GM12865 (cell line): ENCODE measurements at regions not wholly inside any gene's neighbourhood (a gene's known extent, or its start where the extent isn't known, plus 50 kb on each side); places are given as distances from the start of the nearest gene placed in this dataset.
A peak's percentile ranks its signal among the peaks of the same experiment; 100 is the strongest.

Source experiments
- DNase-seq: peaks from one replicate; pipeline ENCODE4 v3.0.0; 2010; ENCODE audit warnings: low read depth
- H3K4me3 ChIP-seq: 2 replicates; pipeline ENCODE4 v1.5.1; 2011; ENCODE audit warnings: mild to moderate bottlenecking, low read depth, low read length, control low read depth
- TF ChIP-seq, protein P1 (sequence below): IDR thresholded peaks from 2 replicates; pipeline ENCODE4 v1.5.1; 2011; ENCODE audit warnings: low read length, control low read depth, low read depth, inconsistent platforms; ENCODE audit not compliant: insufficient read depth; ENCODE audit errors: missing control alignments

GRCh38 chr13:88042489-88042888 is 371.3 kb downstream of the SLITRK5 start:
- H3K4me3 ChIP-seq: no peak overlapping the region
- TF ChIP-seq, protein P1, sequence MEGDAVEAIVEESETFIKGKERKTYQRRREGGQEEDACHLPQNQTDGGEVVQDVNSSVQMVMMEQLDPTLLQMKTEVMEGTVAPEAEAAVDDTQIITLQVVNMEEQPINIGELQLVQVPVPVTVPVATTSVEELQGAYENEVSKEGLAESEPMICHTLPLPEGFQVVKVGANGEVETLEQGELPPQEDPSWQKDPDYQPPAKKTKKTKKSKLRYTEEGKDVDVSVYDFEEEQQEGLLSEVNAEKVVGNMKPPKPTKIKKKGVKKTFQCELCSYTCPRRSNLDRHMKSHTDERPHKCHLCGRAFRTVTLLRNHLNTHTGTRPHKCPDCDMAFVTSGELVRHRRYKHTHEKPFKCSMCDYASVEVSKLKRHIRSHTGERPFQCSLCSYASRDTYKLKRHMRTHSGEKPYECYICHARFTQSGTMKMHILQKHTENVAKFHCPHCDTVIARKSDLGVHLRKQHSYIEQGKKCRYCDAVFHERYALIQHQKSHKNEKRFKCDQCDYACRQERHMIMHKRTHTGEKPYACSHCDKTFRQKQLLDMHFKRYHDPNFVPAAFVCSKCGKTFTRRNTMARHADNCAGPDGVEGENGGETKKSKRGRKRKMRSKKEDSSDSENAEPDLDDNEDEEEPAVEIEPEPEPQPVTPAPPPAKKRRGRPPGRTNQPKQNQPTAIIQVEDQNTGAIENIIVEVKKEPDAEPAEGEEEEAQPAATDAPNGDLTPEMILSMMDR: no peak
- no peak for DNase-seq

DNA sequence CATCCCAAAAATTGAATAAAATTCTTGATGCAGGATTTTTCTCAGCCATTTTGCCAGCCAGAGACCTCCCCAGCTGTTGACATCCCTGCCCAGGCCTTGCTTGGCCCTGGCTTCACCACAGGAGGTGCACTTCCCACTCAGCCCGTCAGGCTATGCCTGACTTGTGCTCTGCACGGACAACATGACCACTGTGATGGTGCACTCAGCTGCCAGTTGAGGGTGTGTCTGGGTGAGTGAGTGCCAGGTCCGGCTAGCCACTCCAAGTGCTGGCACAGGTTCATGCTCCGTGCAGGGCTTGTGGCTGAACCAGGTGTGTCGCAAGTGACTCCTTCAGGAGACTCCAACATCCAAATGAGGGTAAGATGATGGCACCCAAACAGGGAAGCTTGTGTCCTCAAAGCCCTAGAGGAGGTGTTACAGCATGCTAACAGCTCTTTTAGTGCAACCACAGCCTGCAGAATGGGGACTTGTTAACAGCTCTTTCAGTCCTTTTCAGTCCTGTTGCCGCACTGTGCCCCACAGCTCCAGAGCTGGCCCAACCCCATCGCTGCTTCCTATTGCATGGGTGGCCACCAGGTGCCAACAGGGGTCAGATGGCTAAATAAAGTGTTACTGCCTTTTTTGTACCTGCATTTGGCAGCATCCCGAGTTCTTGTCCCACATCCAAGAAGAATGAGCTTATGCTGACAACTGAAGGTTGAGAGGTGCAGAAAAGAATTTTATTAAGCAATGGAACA is 380.7 kb downstream of the SLITRK5 start:
- TF ChIP-seq, protein P1: no peak
- DNase-seq: no peak
- no peak overlapping the region for H3K4me3 ChIP-seq

DNA sequence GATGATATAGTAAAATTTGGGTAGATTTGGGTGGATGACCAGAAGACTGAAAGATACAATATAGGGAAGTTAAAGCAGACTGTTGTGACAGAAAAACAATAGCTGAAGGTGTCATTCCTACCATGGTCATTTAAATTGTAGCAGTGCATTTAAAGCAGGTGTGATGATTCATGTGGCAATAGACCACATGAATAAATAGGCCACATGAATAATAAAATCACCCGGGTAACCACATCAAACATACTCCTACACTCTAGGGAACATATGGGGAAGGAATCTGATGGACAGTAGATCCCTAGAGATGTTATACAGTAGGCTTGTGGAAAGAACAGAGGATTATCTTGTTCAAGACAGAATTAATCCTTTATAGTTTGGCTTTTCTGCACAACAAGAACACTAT is 392.6 kb downstream of the SLITRK5 start:
- no peak for DNase-seq
- TF ChIP-seq, protein P1: no peak
- H3K4me3 ChIP-seq: no peak overlapping the region

DNA sequence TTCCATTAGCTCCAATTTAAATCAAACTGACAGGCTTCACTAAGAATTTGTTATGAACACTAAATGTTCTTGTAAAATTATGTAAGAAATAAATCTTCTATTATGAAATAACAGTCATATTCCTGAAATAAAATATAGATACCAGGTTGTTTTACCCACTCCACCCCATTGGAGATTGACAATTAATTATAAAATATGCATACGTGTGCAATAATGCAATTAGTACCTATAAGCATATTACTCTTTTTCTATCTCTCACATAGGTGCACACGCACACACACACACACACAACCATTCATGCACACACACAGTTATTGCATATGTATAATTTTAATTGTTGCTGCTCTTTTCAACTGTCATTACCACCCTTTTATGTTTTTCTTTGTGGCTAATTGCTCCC is 395.7 kb downstream of the SLITRK5 start:
- DNase-seq: no peak
- no peak overlapping the region for H3K4me3 ChIP-seq
- TF ChIP-seq, protein P1: no peak

- DNase-seq: no peak
- TF ChIP-seq, protein P1: no peak
- no peak overlapping the region for H3K4me3 ChIP-seq
Observed at GRCh38 chr13:88068316-88068715, 397.1 kb downstream of the SLITRK5 start.

- TF ChIP-seq, protein P1: no peak
- H3K4me3 ChIP-seq: no peak overlapping the region
Observed at GRCh38 chr13:88068975-88069374, 397.8 kb downstream of the SLITRK5 start.

DNA sequence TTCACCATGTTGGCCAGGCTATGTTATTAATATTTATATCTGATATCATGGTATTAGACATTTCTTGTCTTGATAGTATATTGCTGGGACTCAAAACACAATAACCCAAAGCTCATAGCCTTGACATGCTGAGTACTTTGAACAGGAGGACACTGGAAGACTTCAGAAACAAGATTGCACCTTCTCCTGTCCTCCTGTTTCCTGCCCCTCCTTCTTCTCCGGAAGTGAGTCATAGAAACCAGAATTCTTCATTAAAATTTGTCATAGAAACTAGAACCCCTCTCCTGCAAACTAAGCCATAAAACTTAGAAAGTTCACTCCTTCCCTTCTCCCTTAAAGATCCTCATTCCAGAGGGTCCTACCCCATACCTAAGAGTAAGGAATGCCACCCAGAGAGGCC is 400.2 kb downstream of the SLITRK5 start:
- no peak overlapping the region for H3K4me3 ChIP-seq
- no peak for DNase-seq
- TF ChIP-seq, protein P1: no peak

More at GRCh38 chr13:88068975-88069374, 397.8 kb downstream of the SLITRK5 start:
- peak; percentile 3 for DNase-seq
